ENCODE measurements at regions not wholly inside any gene's neighbourhood (a gene's known extent, or its start where the extent isn't known, plus 50 kb on each side); places are given as distances from the start of the nearest gene placed in this dataset.

GRCh38 chr13:64528838-64529237 lies 2701.3 kb downstream of the PCDH9 start:
- TF ChIP-seq CTCF (IDR thresholded peaks at IDR 0.05) (no peak), POLR2A (IDR thresholded peaks at IDR 0.05) (no peak)

Data from prostate gland (tissue), 2 donors.